GM21447 (cell line): ENCODE measurements at regions not wholly inside any gene's neighbourhood (a gene's known extent, or its start where the extent isn't known, plus 50 kb on each side); places are given as distances from the start of the nearest gene placed in this dataset.

Source experiments
- ATAC-seq: cut with Tn5 transposase; IDR thresholded peaks from one replicate; pipeline ENCODE4 v1.9.1; 2021; ENCODE audit not compliant: unreplicated experiment

- ATAC-seq, result no peak
Measured at GRCh38 chr14:28057359-28058296, 709.0 kb upstream of the FOXG1 start.

- no peak for ATAC-seq
Measured at GRCh38 chr14:28059254-28059653, 707.3 kb upstream of the FOXG1 start.

- no peak for ATAC-seq
Measured at GRCh38 chr14:28061006-28061405, 705.6 kb upstream of the FOXG1 start.

GRCh38 chr14:28077021-28077420 lies 689.6 kb upstream of the FOXG1 start:
- no peak for ATAC-seq

GRCh38 chr14:28083389-28083788 lies 683.2 kb upstream of the FOXG1 start:
- ATAC-seq, result no peak

GRCh38 chr14:28088125-28088524 lies 678.5 kb upstream of the FOXG1 start:
- ATAC-seq, result no peak

GRCh38 chr14:28097585-28097984 lies 669.0 kb upstream of the FOXG1 start:
- no peak for ATAC-seq

GRCh38 chr14:28098856-28099255 lies 667.7 kb upstream of the FOXG1 start:
- no peak for ATAC-seq

GRCh38 chr14:28102001-28102400 lies 664.6 kb upstream of the FOXG1 start:
- no peak for ATAC-seq

- ATAC-seq, result no peak
Measured at GRCh38 chr14:28102814-28103213, 663.8 kb upstream of the FOXG1 start.

- ATAC-seq, result no peak
Measured at GRCh38 chr14:28113311-28113710, 653.3 kb upstream of the FOXG1 start.

- ATAC-seq, result no peak
Measured at GRCh38 chr14:28116716-28117115, 649.9 kb upstream of the FOXG1 start.

- no peak for ATAC-seq
Measured at GRCh38 chr14:28119849-28120248, 646.7 kb upstream of the FOXG1 start.

GRCh38 chr14:28120391-28120790 lies 646.2 kb upstream of the FOXG1 start:
- no peak for ATAC-seq

GRCh38 chr14:28121512-28122297 lies 644.9 kb upstream of the FOXG1 start:
- no peak for ATAC-seq

GRCh38 chr14:28130610-28131284 lies 635.8 kb upstream of the FOXG1 start:
- ATAC-seq, result no peak

- ATAC-seq, result no peak
Measured at GRCh38 chr14:28138341-28138740, 628.2 kb upstream of the FOXG1 start.

- ATAC-seq, result no peak
Measured at GRCh38 chr14:28141662-28142061, 624.9 kb upstream of the FOXG1 start.

GRCh38 chr14:28142400-28143015 lies 624.1 kb upstream of the FOXG1 start:
- no peak for ATAC-seq

- ATAC-seq, result no peak
Measured at GRCh38 chr14:28143316-28143715, 623.3 kb upstream of the FOXG1 start.

- ATAC-seq, result no peak
Measured at GRCh38 chr14:28151926-28152325, 614.7 kb upstream of the FOXG1 start.
